ENCODE measurements at regions not wholly inside any gene's neighbourhood (a gene's known extent, or its start where the extent isn't known, plus 50 kb on each side); places are given as distances from the start of the nearest gene placed in this dataset.

GRCh38 chr2:34001557-34001956 is 402.5 kb upstream of the FAM98A start:
- H3K4me1 Mint-ChIP-seq: no peaks in the 10 kb centered on the region
- no peak overlapping the region for H3K27ac Mint-ChIP-seq
- DNase-seq (no peak), ATAC-seq (no peak)
- no peaks in the 10 kb centered on the region for H3K36me3 Mint-ChIP-seq (ENCODE audit: low read depth)
- H3K4me3 Mint-ChIP-seq: no peak overlapping the region
- peaks cover 2% of the 10 kb centered on the region for H3K9me3 ChIP-seq (ENCODE audit: control insufficient read depth, low read length, poor library complexity, severe bottlenecking)
- H3K27me3 Mint-ChIP-seq: no peaks in the 10 kb centered on the region

- no peak overlapping the region for H3K27ac Mint-ChIP-seq
- no peak for ATAC-seq
- H3K9me3 ChIP-seq (ENCODE audit: control insufficient read depth, low read length, poor library complexity, severe bottlenecking): no peaks in the 10 kb centered on the region
- no peak overlapping the region for H3K4me3 Mint-ChIP-seq
- H3K27me3 Mint-ChIP-seq: no peaks in the 10 kb centered on the region
- DNase-seq: no peak
- no peaks in the 10 kb centered on the region for H3K4me1 Mint-ChIP-seq
- H3K36me3 Mint-ChIP-seq (ENCODE audit: low read depth): no peaks in the 10 kb centered on the region
Observed at GRCh38 chr2:33984131-33984530, 385.0 kb upstream of the FAM98A start.

GRCh38 chr2:33978471-33978870 is 379.4 kb upstream of the FAM98A start:
- no peaks in the 10 kb centered on the region for H3K4me1 Mint-ChIP-seq
- no peak for DNase-seq
- H3K36me3 Mint-ChIP-seq (ENCODE audit: low read depth): no peaks in the 10 kb centered on the region
- no peak overlapping the region for H3K4me3 Mint-ChIP-seq
- H3K9me3 ChIP-seq (ENCODE audit: control insufficient read depth, low read length, poor library complexity, severe bottlenecking): no peaks in the 10 kb centered on the region
- no peak overlapping the region for H3K27ac Mint-ChIP-seq
- no peak for ATAC-seq
- no peaks in the 10 kb centered on the region for H3K27me3 Mint-ChIP-seq

GRCh38 chr2:33975498-33975897 is 376.4 kb upstream of the FAM98A start:
- no peaks in the 10 kb centered on the region for H3K9me3 ChIP-seq (ENCODE audit: control insufficient read depth, low read length, poor library complexity, severe bottlenecking)
- no peaks in the 10 kb centered on the region for H3K4me1 Mint-ChIP-seq
- ATAC-seq (no peak), DNase-seq (no peak)
- H3K27ac Mint-ChIP-seq: no peak overlapping the region
- no peaks in the 10 kb centered on the region for H3K27me3 Mint-ChIP-seq
- no peaks in the 10 kb centered on the region for H3K36me3 Mint-ChIP-seq (ENCODE audit: low read depth)
- no peak overlapping the region for H3K4me3 Mint-ChIP-seq

- Mint-ChIP-seq H3K36me3 (ENCODE audit: low read depth) (no peaks in the 10 kb centered on the region), H3K4me3 (no peak overlapping the region), H3K4me1 (no peaks in the 10 kb centered on the region), H3K27me3 (no peaks in the 10 kb centered on the region), H3K27ac (no peak overlapping the region)
- no peaks in the 10 kb centered on the region for H3K9me3 ChIP-seq (ENCODE audit: control insufficient read depth, low read length, poor library complexity, severe bottlenecking)
- ATAC-seq (no peak), DNase-seq (no peak)
Observed at GRCh38 chr2:33967103-33967502, 368.0 kb upstream of the FAM98A start.

GRCh38 chr2:33958591-33958990 is 359.5 kb upstream of the FAM98A start:
- no peak overlapping the region for H3K4me3 Mint-ChIP-seq
- no peaks in the 10 kb centered on the region for H3K9me3 ChIP-seq (ENCODE audit: control insufficient read depth, low read length, poor library complexity, severe bottlenecking)
- ATAC-seq (no peak), DNase-seq (no peak)
- no peak overlapping the region for H3K27ac Mint-ChIP-seq
- no peaks in the 10 kb centered on the region for H3K27me3 Mint-ChIP-seq
- H3K36me3 Mint-ChIP-seq (ENCODE audit: low read depth): no peaks in the 10 kb centered on the region
- H3K4me1 Mint-ChIP-seq: no peaks in the 10 kb centered on the region

GRCh38 chr2:33949371-33949770 is 350.3 kb upstream of the FAM98A start:
- ATAC-seq: no peak
- Mint-ChIP-seq H3K27me3 (no peaks in the 10 kb centered on the region), H3K4me1 (no peaks in the 10 kb centered on the region), H3K36me3 (ENCODE audit: low read depth) (no peaks in the 10 kb centered on the region), H3K27ac (no peak overlapping the region), H3K4me3 (no peak overlapping the region)
- H3K9me3 ChIP-seq (ENCODE audit: control insufficient read depth, low read length, poor library complexity, severe bottlenecking): no peaks in the 10 kb centered on the region
- DNase-seq: no peak

GRCh38 chr2:33946193-33946592 is 347.1 kb upstream of the FAM98A start:
- no peaks in the 10 kb centered on the region for H3K9me3 ChIP-seq (ENCODE audit: control insufficient read depth, low read length, poor library complexity, severe bottlenecking)
- H3K4me1 Mint-ChIP-seq: no peaks in the 10 kb centered on the region
- DNase-seq: no peak
- no peak overlapping the region for H3K4me3 Mint-ChIP-seq
- H3K36me3 Mint-ChIP-seq (ENCODE audit: low read depth): no peaks in the 10 kb centered on the region
- no peak overlapping the region for H3K27ac Mint-ChIP-seq
- no peaks in the 10 kb centered on the region for H3K27me3 Mint-ChIP-seq
- no peak for ATAC-seq

GRCh38 chr2:33933203-33933602 is 334.1 kb upstream of the FAM98A start:
- Mint-ChIP-seq H3K4me3 (no peak overlapping the region), H3K27ac (no peak overlapping the region), H3K27me3 (no peaks in the 10 kb centered on the region), H3K4me1 (no peaks in the 10 kb centered on the region), H3K36me3 (ENCODE audit: low read depth) (no peaks in the 10 kb centered on the region)
- no peak for DNase-seq
- no peaks in the 10 kb centered on the region for H3K9me3 ChIP-seq (ENCODE audit: control insufficient read depth, low read length, poor library complexity, severe bottlenecking)
- ATAC-seq: no peak

- H3K36me3 Mint-ChIP-seq (ENCODE audit: low read depth): no peaks in the 10 kb centered on the region
- DNase-seq: no peak
- H3K9me3 ChIP-seq (ENCODE audit: control insufficient read depth, low read length, poor library complexity, severe bottlenecking): no peaks in the 10 kb centered on the region
- H3K4me3 Mint-ChIP-seq: no peak overlapping the region
- H3K4me1 Mint-ChIP-seq: no peaks in the 10 kb centered on the region
- no peak overlapping the region for H3K27ac Mint-ChIP-seq
- no peaks in the 10 kb centered on the region for H3K27me3 Mint-ChIP-seq
- ATAC-seq: no peak
Observed at GRCh38 chr2:33931164-33931563, 332.1 kb upstream of the FAM98A start.

- Mint-ChIP-seq H3K27ac (no peak overlapping the region), H3K4me1 (no peaks in the 10 kb centered on the region), H3K4me3 (no peak overlapping the region), H3K36me3 (ENCODE audit: low read depth) (no peaks in the 10 kb centered on the region), H3K27me3 (no peaks in the 10 kb centered on the region)
- H3K9me3 ChIP-seq (ENCODE audit: control insufficient read depth, low read length, poor library complexity, severe bottlenecking): no peaks in the 10 kb centered on the region
- DNase-seq (no peak), ATAC-seq (no peak)
Observed at GRCh38 chr2:33929467-33929866, 330.4 kb upstream of the FAM98A start.

GRCh38 chr2:33927756-33928155 is 328.7 kb upstream of the FAM98A start:
- no peak for DNase-seq
- no peaks in the 10 kb centered on the region for H3K9me3 ChIP-seq (ENCODE audit: control insufficient read depth, low read length, poor library complexity, severe bottlenecking)
- Mint-ChIP-seq H3K27ac (no peak overlapping the region), H3K36me3 (ENCODE audit: low read depth) (no peaks in the 10 kb centered on the region), H3K27me3 (no peaks in the 10 kb centered on the region), H3K4me1 (no peaks in the 10 kb centered on the region), H3K4me3 (no peak overlapping the region)
- ATAC-seq: no peak

GRCh38 chr2:33925311-33925710 is 326.2 kb upstream of the FAM98A start:
- no peaks in the 10 kb centered on the region for H3K9me3 ChIP-seq (ENCODE audit: control insufficient read depth, low read length, poor library complexity, severe bottlenecking)
- ATAC-seq (no peak), DNase-seq (no peak)
- Mint-ChIP-seq H3K36me3 (ENCODE audit: low read depth) (no peaks in the 10 kb centered on the region), H3K4me3 (no peak overlapping the region), H3K4me1 (no peaks in the 10 kb centered on the region), H3K27me3 (no peaks in the 10 kb centered on the region), H3K27ac (no peak overlapping the region)

GRCh38 chr2:33924586-33925169 is 325.6 kb upstream of the FAM98A start:
- H3K4me1 Mint-ChIP-seq: no peaks in the 10 kb centered on the region
- no peak overlapping the region for H3K27ac Mint-ChIP-seq
- H3K27me3 Mint-ChIP-seq: no peaks in the 10 kb centered on the region
- H3K9me3 ChIP-seq (ENCODE audit: control insufficient read depth, low read length, poor library complexity, severe bottlenecking): no peaks in the 10 kb centered on the region
- H3K4me3 Mint-ChIP-seq: no peak overlapping the region
- ATAC-seq (no peak), DNase-seq (no peak)
- H3K36me3 Mint-ChIP-seq (ENCODE audit: low read depth): no peaks in the 10 kb centered on the region

Data from T-helper 17 cell (primary cell).